GM18499 (cell line): ENCODE measurements at regions not wholly inside any gene's neighbourhood (a gene's known extent, or its start where the extent isn't known, plus 50 kb on each side); places are given as distances from the start of the nearest gene placed in this dataset.

ENCODE experiments used
- ATAC-seq: cut with Tn5 transposase; IDR thresholded peaks from one replicate; pipeline ENCODE4 v1.9.1; 2021; ENCODE audit warnings: moderate number of reproducible peaks; ENCODE audit not compliant: insufficient read depth, unreplicated experiment

DNA sequence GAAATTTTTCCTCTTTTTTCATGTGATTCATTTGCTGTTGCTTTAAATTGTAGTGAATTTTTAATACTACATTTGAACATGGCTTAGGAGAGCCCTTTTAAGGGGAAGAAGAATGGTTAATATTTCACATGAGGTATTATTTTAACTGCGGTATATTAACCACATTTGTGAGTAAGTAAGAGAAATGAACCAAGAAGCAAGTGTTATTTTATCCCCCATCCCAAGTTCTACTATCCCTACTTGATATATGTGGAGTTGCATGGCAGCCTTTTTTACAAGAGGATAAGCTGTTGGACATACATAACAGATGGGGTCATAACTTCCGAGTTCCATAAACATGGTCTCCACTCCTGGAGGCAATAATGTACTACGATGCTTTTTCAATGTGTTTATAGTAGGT, 623.3 kb downstream of the LRFN5 start:
- ATAC-seq = no peak

GRCh38 chr14:42229294-42229693, 622.6 kb downstream of the LRFN5 start:
- ATAC-seq = no peak

DNA sequence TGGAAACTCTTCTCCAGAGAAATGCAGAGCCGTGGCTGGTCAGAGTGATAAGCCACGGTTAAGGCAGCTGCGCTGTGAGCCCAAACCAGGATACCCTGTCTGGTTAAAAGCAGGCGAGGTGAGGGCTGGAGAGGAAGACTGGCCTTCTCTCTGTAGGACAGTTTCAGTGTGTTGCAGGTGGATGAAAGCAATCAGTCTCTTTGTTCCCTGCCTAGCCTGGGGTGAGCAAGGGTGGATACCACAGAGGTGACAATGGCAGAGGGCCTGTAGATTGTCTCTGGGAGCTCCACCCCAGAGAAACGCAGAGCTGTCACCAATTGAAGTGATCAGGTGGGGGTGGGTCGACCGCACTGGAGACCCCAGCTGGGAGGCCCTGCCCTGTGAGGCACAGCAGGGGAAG, 621.9 kb downstream of the LRFN5 start:
- no peak for ATAC-seq

- ATAC-seq = no peak
These were observed 617.6 kb downstream of the LRFN5 start for GRCh38 chr14:42224053-42224888.

DNA sequence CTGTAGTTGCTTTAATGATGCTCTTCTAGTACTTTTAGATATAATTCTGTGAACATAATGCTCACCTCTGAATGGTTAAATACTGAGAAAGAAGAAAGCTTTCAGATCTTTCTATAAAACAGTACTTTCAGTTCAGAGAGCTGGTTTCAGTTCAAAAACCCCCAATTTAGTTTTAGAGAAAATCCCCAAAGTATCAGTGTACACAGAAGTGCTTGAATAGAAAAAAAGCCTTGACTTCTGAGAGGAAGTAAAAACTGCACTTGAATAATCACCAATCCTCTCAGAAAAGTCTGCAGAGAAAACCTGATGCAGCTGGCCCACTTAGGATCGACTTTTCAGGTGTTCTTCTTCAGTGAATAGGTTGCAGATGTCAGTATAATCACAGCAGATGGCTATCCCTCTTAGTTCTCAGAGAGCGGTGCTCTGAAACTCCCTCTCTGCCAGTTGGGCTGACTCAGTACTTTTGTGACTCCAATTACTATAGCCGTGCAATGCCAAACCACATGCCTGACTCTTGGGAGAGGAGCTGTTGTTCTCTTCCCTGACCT, 616.3 kb downstream of the LRFN5 start:
- ATAC-seq = peak; percentile 91

DNA sequence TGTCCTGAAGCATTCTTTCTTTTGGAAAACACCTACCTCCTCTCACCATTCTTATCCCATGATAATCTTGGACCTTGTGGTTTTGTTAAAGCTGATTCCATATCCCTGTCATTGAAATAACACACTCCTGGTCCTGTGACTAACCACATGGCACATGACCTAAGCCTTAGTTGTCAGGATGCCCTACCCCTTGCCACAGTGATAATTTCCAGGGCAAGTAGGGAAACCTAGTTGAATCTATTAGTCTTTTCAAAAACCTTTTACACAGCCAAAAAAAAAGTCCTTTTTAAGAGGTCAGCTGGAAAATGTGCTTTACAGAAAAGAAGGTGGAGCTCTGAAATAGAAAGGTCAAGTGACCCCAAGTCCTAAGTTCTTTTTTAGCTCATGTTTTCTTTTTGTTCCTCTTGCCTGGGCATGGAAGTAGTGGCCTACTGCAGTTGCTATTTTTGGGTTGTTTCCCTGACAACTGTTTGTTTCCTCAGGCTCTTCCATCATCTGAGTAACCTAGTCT, 608.4 kb downstream of the LRFN5 start:
- no peak for ATAC-seq

DNA sequence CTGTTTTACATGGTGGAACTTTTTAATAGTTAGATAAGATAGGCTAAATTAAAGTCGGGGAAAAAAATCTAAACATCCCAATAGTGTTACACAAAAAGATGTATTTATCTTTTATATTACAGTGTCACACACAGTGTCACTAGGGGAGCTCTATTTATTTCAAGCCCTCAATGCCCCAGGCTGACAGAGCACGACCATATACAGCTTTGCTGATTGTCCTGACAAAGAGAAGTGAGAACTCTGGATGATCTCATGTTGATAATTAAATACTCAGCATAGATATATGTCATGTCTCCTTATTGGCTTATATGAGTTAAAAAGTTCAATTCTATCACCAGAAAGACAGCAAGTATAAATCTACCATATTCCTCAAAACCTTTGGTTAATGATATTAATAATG, 594.3 kb downstream of the LRFN5 start:
- ATAC-seq = no peak

GRCh38 chr14:42198010-42198409, 591.3 kb downstream of the LRFN5 start:
- no peak for ATAC-seq

DNA sequence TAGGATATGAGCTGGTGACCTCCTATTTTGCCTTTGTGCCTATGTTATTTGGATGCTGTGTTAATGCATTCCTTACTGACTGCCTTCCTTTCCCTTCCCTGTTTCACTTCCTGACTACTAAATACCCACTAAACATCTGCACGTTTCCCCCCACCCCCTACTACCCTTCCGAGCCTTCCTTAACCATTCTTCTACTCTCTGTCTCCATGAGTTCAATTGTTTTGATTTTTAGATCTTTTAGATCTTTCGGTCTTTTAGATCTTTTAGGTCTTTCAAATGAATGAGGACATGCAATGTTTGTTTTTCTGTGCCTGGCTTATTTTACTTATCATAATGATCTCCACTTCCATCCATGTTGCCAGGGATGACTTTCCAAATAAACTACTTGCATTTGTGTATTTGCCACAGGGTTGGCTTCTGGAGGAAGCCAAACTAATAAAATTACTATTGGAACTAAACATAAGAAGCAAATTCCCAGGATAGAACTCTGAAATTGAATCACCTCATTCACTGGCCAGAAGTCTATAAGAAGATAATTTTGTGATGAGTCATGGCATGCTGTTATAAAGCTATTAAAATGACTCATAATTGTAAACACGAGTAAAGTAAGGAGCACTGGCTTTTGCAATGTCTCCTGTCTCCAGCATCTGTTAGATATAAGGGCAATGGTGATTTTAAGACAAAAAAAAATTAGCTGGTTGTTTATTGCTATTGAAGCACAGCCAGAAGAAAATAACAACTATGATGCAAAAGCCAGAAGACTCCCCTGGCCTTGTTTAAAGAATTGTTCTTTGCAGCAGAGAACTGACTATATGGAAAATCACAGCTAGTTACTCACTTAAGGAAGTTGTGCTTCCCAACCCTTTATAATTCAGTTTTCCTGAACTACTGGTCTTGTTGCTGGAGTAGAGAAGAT, 586.3 kb downstream of the LRFN5 start:
- ATAC-seq = no peak

DNA sequence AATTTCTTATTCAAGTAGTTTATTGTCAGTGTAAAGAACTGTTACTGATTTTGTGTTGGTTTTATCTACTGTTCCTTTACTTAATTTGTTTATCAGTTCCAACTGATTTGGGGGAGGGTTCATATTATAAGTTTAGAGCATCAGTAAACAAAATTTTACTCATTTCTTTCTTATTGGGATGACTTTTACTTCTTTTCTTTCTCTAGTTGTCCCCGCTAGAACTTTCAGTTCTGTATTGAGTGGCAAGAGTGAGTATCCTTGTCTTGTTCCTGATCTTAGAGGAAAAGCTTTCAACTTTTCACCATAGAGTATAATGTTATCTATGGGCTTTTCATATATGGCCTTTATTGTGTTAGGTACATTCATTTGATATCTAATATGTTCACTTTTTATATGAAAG, 584.1 kb downstream of the LRFN5 start:
- ATAC-seq = no peak

DNA sequence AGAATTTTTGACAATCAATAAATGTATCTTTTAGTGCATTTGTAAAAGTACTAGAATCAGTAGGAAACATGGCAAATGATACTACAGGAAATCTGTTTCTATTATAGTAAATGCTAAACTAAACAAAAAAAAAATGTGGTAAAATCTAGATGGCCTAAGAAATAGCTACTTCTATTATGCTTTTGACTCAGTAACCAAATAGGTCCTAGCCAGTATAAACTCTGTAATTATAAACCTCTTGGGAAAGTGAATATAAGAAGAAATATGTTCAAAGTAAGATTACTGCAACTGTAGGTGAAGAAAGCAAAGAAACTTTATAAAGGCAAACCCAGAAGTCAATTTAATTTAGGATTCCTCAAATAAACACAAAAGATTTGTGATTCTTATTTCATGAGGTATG, 581.2 kb downstream of the LRFN5 start:
- ATAC-seq = no peak

GRCh38 chr14:42185718-42186117, 579.0 kb downstream of the LRFN5 start:
- ATAC-seq = no peak

DNA sequence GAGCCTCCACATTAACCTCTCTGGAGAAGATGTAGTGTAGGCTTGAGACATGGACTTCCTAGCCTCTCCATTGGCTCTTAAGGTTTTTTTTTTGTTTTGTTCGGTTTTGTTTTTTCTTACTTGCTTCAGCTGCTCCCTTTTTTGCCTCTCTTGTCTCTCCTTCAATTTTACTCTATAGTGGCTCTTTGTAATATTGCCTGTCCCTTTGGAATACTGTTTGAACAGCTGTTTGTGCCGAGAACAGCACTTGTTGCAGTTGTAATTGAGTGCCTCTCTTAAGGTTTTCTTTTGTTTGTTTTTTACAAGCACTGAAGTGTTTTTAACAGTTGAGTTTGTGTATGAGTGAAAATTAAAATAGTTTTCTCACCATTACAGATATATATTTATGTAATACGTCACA, 567.7 kb downstream of the LRFN5 start:
- ATAC-seq = no peak

GRCh38 chr14:42173206-42173605, 566.5 kb downstream of the LRFN5 start:
- no peak for ATAC-seq

DNA sequence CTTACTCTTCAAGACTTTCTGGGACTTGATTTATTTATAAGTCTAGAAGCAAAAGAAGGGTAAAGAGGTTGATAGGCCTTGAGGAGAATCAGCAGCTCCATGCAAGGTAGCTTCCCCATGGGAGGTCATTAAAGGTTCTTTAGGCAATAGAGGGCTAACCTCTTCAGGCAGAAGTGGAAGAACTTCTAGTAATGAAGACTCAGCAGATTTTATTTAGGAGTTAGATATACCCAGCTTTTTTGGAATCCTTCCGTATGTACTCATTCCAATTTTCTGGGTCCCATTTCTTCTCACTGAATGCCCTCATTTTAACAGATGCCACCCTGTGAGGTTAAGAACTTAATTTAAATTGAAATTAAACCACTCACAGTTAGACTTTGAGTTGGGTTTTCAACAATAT, 565.6 kb downstream of the LRFN5 start:
- ATAC-seq = no peak

DNA sequence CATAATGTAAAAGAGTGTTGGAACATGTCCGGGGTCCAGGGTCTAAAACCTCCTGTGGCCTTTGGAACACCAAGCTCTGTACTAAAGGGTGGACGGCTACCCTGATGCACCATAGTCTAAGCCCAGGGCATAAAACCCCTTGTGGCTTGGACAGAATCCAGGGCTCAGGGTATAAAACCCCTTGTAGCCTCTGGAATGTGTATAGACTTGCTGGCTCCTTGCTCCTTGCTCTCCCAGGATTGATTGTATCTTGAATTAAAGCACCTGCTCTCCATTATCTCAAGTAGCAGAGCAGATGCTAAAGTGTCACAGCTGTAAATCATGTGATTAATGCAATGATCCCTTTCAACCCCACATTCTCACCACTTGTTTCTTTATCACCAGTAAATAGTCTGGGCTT, 556.5 kb downstream of the LRFN5 start:
- no peak for ATAC-seq

- no peak for ATAC-seq
These were observed 552.5 kb downstream of the LRFN5 start for GRCh38 chr14:42159138-42159537.

- ATAC-seq = no peak
These were observed 543.1 kb downstream of the LRFN5 start for GRCh38 chr14:42149609-42150261.

DNA sequence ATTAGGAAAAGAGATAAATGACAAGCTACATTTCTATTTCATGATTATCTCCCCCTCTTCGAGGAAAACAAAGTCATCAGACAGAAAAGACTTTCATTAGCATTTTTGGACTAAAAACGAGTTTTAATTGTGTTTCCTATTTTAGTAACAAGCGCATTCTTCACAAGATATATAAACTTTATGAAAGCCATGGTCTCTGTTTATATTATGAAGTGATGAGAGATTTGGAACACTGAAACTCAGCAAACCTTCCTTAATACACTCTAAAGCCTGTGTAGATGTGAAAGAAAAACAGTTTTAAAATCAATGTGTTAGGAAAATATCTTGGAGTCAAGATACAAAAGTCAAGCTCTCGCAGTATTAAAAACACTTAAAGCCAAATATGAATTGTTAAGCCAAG, 539.1 kb downstream of the LRFN5 start:
- no peak for ATAC-seq

- ATAC-seq = no peak
These were observed 536.4 kb downstream of the LRFN5 start for GRCh38 chr14:42143114-42143513.
